ENCODE measurements at regions not wholly inside any gene's neighbourhood (a gene's known extent, or its start where the extent isn't known, plus 50 kb on each side); places are given as distances from the start of the nearest gene placed in this dataset.
A peak's percentile ranks its signal among the peaks of the same experiment; 100 is the strongest.

- no peak for DNase-seq (ENCODE audit: low spot score)
These were observed 199.4 kb downstream of the KLF12 start for GRCh38 chr13:73934771-73935170.

GRCh38 chr13:73934215-73934641 lies 200.0 kb downstream of the KLF12 start:
- DNase-seq (ENCODE audit: low spot score): no peak

GRCh38 chr13:73933795-73934194 lies 200.4 kb downstream of the KLF12 start:
- DNase-seq (ENCODE audit: low spot score): no peak

GRCh38 chr13:73932091-73932490 lies 202.1 kb downstream of the KLF12 start:
- DNase-seq (ENCODE audit: low spot score): no peak

GRCh38 chr13:73929287-73929932 lies 204.8 kb downstream of the KLF12 start:
- no peak for DNase-seq (ENCODE audit: low spot score)

- no peak for DNase-seq (ENCODE audit: low spot score)
These were observed 209.6 kb downstream of the KLF12 start for GRCh38 chr13:73924607-73925006.

- DNase-seq (ENCODE audit: low spot score): no peak
These were observed 211.5 kb downstream of the KLF12 start for GRCh38 chr13:73922493-73923393.

GRCh38 chr13:73918691-73919090 lies 215.5 kb downstream of the KLF12 start:
- DNase-seq (ENCODE audit: low spot score): no peak

- DNase-seq (ENCODE audit: low spot score): no peak
These were observed 220.3 kb downstream of the KLF12 start for GRCh38 chr13:73913751-73914518.

GRCh38 chr13:73913079-73913740 lies 221.0 kb downstream of the KLF12 start:
- DNase-seq (ENCODE audit: low spot score): peak; percentile 25

GRCh38 chr13:73911361-73911760 lies 222.8 kb downstream of the KLF12 start:
- no peak for DNase-seq (ENCODE audit: low spot score)

GRCh38 chr13:73910733-73911132 lies 223.5 kb downstream of the KLF12 start:
- DNase-seq (ENCODE audit: low spot score): no peak

GRCh38 chr13:73908809-73909208 lies 225.4 kb downstream of the KLF12 start:
- no peak for DNase-seq (ENCODE audit: low spot score)

- no peak for DNase-seq (ENCODE audit: low spot score)
These were observed 229.6 kb downstream of the KLF12 start for GRCh38 chr13:73904625-73905024.

GRCh38 chr13:73903561-73903960 lies 230.6 kb downstream of the KLF12 start:
- no peak for DNase-seq (ENCODE audit: low spot score)

- no peak for DNase-seq (ENCODE audit: low spot score)
These were observed 231.4 kb downstream of the KLF12 start for GRCh38 chr13:73902847-73903246.

GRCh38 chr13:73902296-73902695 lies 231.9 kb downstream of the KLF12 start:
- DNase-seq (ENCODE audit: low spot score): no peak

- DNase-seq (ENCODE audit: low spot score): no peak
These were observed 232.7 kb downstream of the KLF12 start for GRCh38 chr13:73901324-73902068.

- DNase-seq (ENCODE audit: low spot score): no peak
These were observed 233.6 kb downstream of the KLF12 start for GRCh38 chr13:73900591-73900990.

GRCh38 chr13:73898899-73899298 lies 235.3 kb downstream of the KLF12 start:
- no peak for DNase-seq (ENCODE audit: low spot score)

- DNase-seq (ENCODE audit: low spot score): no peak
These were observed 235.9 kb downstream of the KLF12 start for GRCh38 chr13:73898276-73898675.

Data from AG08396 (cell line).